Caki2 (cell line): ENCODE measurements at regions not wholly inside any gene's neighbourhood (a gene's known extent, or its start where the extent isn't known, plus 50 kb on each side); places are given as distances from the start of the nearest gene placed in this dataset.
"Not testable (repeated sequence)": the region's sequence is repeated elsewhere in the genome, so short reads cannot be mapped to it uniquely, and the experiment has no call there.

ENCODE experiments used
- DNase-seq: peaks from one replicate; pipeline ENCODE4 v3.0.0-alpha.2; 2015; ENCODE audit warnings: low read depth
- in situ Hi-C: cut with HindIII; loops from 2 replicates; pipeline ENCODE4 v1.10.0; 2016; ENCODE audit warnings: low sequenced_read_pairs, low pct_unique_long_range_greater_than_20kb, mixed read lengths

- in situ Hi-C loops = not testable (repeated sequence)
Measured at GRCh38 chr6:170145716-170146115, 145.2 kb downstream of the DLL1 start.

GRCh38 chr6:170145272-170145592 lies 145.6 kb downstream of the DLL1 start:
- no peak for DNase-seq
- in situ Hi-C loops = no loop called here

More at GRCh38 chr6:170145716-170146115, 145.2 kb downstream of the DLL1 start:
- DNase-seq = not testable (repeated sequence)

GRCh38 chr6:170144571-170145271 lies 146.2 kb downstream of the DLL1 start:
- in situ Hi-C loops = no loop called here
- DNase-seq = no peak

- in situ Hi-C loops = no loop called here
Measured at GRCh38 chr6:170143401-170144150, 147.3 kb downstream of the DLL1 start.

GRCh38 chr6:170142559-170142958 lies 148.3 kb downstream of the DLL1 start:
- in situ Hi-C loops = no loop called here
- DNase-seq = no peak

More at GRCh38 chr6:170143401-170144150, 147.3 kb downstream of the DLL1 start:
- DNase-seq = no peak

- DNase-seq, in situ Hi-C loops: not testable (repeated sequence)
Measured at GRCh38 chr6:170141061-170141460, 149.8 kb downstream of the DLL1 start.

- no peak for DNase-seq
- in situ Hi-C loops = no loop called here
Measured at GRCh38 chr6:170140129-170140528, 150.7 kb downstream of the DLL1 start.

GRCh38 chr6:170139531-170139930 lies 151.3 kb downstream of the DLL1 start:
- in situ Hi-C loops = no loop called here
- DNase-seq = no peak

- in situ Hi-C loops = not testable (repeated sequence)
Measured at GRCh38 chr6:170139046-170139445, 151.8 kb downstream of the DLL1 start.

GRCh38 chr6:170137911-170138910 lies 152.7 kb downstream of the DLL1 start:
- in situ Hi-C loops = no loop called here

More at GRCh38 chr6:170139046-170139445, 151.8 kb downstream of the DLL1 start:
- not testable (repeated sequence) for DNase-seq

GRCh38 chr6:170137176-170137891 lies 153.5 kb downstream of the DLL1 start:
- in situ Hi-C loops = no loop called here
- no peak for DNase-seq

More at GRCh38 chr6:170137911-170138910, 152.7 kb downstream of the DLL1 start:
- DNase-seq = no peak

- in situ Hi-C loops = no loop called here
- DNase-seq = no peak
Measured at GRCh38 chr6:170136541-170137175, 154.2 kb downstream of the DLL1 start.

GRCh38 chr6:170135821-170136471 lies 154.9 kb downstream of the DLL1 start:
- DNase-seq = no peak
- in situ Hi-C loops = no loop called here

- in situ Hi-C loops = no loop called here
- no peak for DNase-seq
Measured at GRCh38 chr6:170135461-170135820, 155.4 kb downstream of the DLL1 start.

GRCh38 chr6:170134471-170135440 lies 156.1 kb downstream of the DLL1 start:
- in situ Hi-C loops = no loop called here

GRCh38 chr6:170134031-170134470 lies 156.8 kb downstream of the DLL1 start:
- no peak for DNase-seq
- in situ Hi-C loops = no loop called here

More at GRCh38 chr6:170134471-170135440, 156.1 kb downstream of the DLL1 start:
- no peak for DNase-seq
